Large intestine (tissue), 3 donors: ENCODE measurements at regions not wholly inside any gene's neighbourhood (a gene's known extent, or its start where the extent isn't known, plus 50 kb on each side); places are given as distances from the start of the nearest gene placed in this dataset.

Experiments
- DNase-seq, 2 donors: peaks; one replicate each; pipeline versions ENCODE4 v3.0.0 to v3.0.0-alpha.2; 2013
- H3K27ac ChIP-seq: one replicate; pipeline ENCODE4 v1.5.1; 2013; ENCODE audit warnings: low read length
- H3K27me3 ChIP-seq: 2 replicates; pipeline ENCODE4 v1.6.1; 2013; ENCODE audit warnings: low read length; ENCODE audit not compliant: control insufficient read depth, insufficient read depth
- H3K36me3 ChIP-seq: 2 replicates; pipeline ENCODE4 v1.6.1; 2013; ENCODE audit warnings: low read length; ENCODE audit not compliant: control insufficient read depth, insufficient read depth
- H3K4me1 ChIP-seq: one replicate; pipeline ENCODE4 v1.6.1; 2013; ENCODE audit warnings: low read length; ENCODE audit not compliant: control insufficient read depth, insufficient read depth
- H3K4me3 ChIP-seq: one replicate; pipeline ENCODE4 v1.5.1; 2013; ENCODE audit warnings: low read length
- H3K9me3 ChIP-seq: one replicate; pipeline ENCODE4 v1.6.1; 2013; ENCODE audit warnings: mild to moderate bottlenecking, low read depth, low read length, moderate library complexity; ENCODE audit not compliant: control insufficient read depth
- WGBS: methylation state at CpG from one replicate; pipeline ENCODE4 v1.1.5; 2013; ENCODE audit warnings: low lambda C conversion rate; ENCODE audit not compliant: insufficient coverage; 5-methylcytosine and 5-hydroxymethylcytosine counted together

DNA sequence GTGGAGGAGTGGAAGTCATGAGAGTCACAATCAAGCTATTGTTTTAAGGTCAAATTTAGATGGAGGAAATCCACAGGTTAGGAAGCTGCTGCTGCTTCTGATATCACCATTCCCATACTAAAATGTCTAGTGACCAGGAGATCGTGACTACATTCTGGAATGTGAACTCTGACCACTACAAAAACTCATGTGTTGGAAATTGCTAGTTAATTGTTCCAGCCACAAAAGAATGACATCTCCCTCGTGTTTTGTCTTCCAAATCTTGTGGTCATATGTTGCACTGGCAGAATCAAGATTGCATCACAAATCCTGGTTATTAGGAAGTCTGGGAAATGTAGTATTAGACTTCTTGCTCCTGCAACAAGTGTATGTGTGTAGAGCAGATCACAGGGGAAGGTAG is 441.9 kb downstream of the CD109 start:
- Histone ChIP-seq H3K27ac (no peak overlapping the region), H3K4me3 (no peak overlapping the region), H3K36me3 (no peaks in the 10 kb centered on the region), H3K4me1 (no peaks in the 10 kb centered on the region), H3K27me3 (no peaks in the 10 kb centered on the region), H3K9me3 (no peaks in the 10 kb centered on the region)
- peak in 1 of 2 donors; percentile 8 for DNase-seq
- WGBS = no CpG with 5 or more reads among the region's 2 CpGs

DNA sequence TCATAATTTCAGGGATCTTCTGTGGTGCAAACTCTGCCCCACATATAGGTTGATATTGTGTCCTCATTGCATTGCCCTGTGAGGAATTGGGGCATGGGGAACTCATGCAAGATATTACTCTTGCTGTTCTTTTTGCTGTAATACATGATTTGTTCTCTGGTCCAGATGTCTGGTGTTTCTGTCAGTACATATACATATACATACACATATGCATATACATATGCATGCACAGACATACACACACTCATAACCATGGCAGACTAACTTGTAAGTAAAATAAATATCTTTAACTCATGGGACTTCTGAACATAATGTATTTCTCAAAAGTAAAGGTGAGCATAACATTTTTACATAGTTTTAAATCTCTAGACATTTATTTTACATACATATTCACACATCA is 438.3 kb downstream of the CD109 start:
- H3K4me1 ChIP-seq = no peaks in the 10 kb centered on the region
- H3K9me3 ChIP-seq = no peaks in the 10 kb centered on the region
- no peaks in the 10 kb centered on the region for H3K27me3 ChIP-seq
- H3K36me3 ChIP-seq = no peaks in the 10 kb centered on the region
- no peak for DNase-seq
- no peak overlapping the region for H3K27ac ChIP-seq
- no peak overlapping the region for H3K4me3 ChIP-seq

DNA sequence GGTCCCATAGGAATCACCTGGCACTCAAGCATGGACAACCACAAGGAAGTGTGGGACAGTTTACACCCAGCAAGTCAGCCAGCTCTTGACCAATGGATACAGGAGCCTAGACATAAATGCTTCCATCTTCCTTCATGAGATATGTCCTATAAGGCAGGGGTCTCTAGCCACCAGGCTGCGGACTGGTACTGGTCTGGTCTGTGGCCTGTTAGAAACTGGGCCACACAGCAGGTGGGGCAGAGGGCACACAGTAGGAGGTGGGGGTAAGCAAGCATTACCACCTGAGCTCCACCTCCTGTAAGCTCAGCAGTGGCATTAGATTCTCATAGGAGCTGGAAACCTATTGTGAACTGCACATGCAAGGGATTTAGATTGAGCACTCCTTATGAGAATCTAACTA is 437.1 kb downstream of the CD109 start:
- Histone ChIP-seq H3K4me1 (no peaks in the 10 kb centered on the region), H3K36me3 (no peaks in the 10 kb centered on the region), H3K27me3 (no peaks in the 10 kb centered on the region), H3K4me3 (no peak overlapping the region), H3K9me3 (no peaks in the 10 kb centered on the region), H3K27ac (no peak overlapping the region)
- no peak for DNase-seq
- WGBS = no CpG with 5 or more reads among the region's 1 CpG

DNA sequence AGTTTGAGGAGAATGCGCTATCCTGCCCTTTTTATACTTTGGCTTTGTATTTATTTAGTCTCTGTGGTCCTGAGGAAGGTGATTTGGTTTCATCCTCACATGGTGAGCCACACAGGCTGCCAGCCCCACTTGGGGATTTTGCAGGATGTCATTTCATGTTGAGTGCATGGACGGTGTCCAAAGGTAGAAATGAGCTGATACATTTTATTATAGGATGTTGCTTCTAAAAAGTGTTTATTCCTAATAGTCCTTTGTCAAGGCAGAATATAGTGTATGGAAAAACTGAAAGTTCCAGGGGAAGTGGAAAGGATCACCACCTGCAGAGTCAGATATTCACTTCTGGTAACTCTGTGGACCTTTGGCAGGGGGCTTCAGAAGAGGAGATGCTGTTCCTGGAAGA is 434.6 kb downstream of the CD109 start:
- no peak overlapping the region for H3K4me3 ChIP-seq
- H3K27me3 ChIP-seq = no peaks in the 10 kb centered on the region
- H3K27ac ChIP-seq = no peak overlapping the region
- no peak for DNase-seq
- H3K9me3 ChIP-seq = no peaks in the 10 kb centered on the region
- WGBS = no CpG with 5 or more reads among the region's 2 CpGs
- no peaks in the 10 kb centered on the region for H3K36me3 ChIP-seq
- no peaks in the 10 kb centered on the region for H3K4me1 ChIP-seq

DNA sequence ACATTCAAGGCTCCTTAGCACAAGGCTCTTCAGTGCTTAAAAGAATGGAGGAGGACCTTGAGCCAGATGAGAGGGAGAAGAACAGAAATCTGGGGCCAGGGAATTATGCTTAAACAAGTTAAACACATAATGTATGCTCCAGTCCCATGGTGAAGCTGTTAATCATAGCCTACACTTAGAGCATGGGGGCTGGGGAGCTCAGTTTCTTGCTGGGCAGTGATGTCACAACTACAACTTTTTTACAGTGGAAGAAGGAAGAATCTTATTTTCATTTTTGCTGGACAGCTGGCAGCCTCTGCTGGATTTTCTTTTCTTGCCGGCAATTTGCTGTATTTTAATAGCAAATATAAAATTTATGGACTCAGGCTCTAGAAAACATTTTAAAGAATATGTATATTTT is 432.5 kb downstream of the CD109 start:
- Histone ChIP-seq H3K27ac (no peak overlapping the region), H3K36me3 (no peaks in the 10 kb centered on the region), H3K4me3 (no peak overlapping the region), H3K4me1 (no peaks in the 10 kb centered on the region), H3K27me3 (no peaks in the 10 kb centered on the region), H3K9me3 (no peaks in the 10 kb centered on the region)
- 83% methylated on average over 1 of the region's 1 CpG for WGBS
- DNase-seq = no peak

DNA sequence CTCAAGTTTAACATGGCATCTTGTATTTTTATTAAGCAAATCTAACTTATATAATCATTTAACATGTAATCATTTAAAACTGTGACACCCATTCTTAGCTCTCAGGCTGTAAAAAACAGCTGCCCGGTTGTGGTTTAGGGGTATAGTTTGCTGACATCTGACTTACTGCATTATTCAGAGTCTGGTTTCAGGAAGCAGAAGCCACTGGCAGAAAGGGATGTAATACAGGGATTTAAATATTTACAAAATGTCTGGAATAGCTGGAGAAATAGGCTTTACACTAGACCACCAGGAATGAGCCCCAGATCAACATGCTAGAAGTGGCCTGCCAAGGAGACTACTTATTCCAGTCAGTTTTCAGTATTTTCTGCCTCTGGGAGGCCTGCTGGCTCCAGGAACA is 421.1 kb downstream of the CD109 start:
- no peak overlapping the region for H3K4me3 ChIP-seq
- H3K9me3 ChIP-seq = no peaks in the 10 kb centered on the region
- H3K36me3 ChIP-seq = no peaks in the 10 kb centered on the region
- H3K27ac ChIP-seq = no peak overlapping the region
- WGBS = 100% methylated on average over 1 of the region's 1 CpG
- DNase-seq = peak in 1 of 2 donors; percentile 6
- no peaks in the 10 kb centered on the region for H3K4me1 ChIP-seq
- no peaks in the 10 kb centered on the region for H3K27me3 ChIP-seq

DNA sequence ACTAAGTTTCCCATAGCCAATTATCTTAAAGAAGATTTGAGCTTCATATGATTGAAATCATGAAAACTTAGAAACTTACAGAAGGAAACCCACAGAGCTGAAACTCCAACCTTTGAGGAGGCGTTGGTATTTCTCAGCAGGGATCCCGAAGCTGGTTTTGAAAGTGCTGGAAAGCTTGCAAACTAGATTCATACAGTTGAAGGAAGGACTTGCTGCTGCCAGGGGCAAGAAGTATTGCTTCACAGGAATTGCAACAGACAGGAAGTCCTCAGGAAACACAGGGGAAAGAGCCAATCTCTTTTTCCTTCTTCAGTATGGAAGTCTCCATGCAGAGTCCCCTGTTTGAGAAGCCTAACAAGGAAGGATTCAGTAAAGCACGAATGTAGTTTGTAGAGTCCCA is 419.7 kb downstream of the CD109 start:
- Histone ChIP-seq H3K36me3 (no peaks in the 10 kb centered on the region), H3K4me1 (no peaks in the 10 kb centered on the region), H3K27me3 (no peaks in the 10 kb centered on the region), H3K4me3 (no peak overlapping the region), H3K27ac (no peak overlapping the region), H3K9me3 (no peaks in the 10 kb centered on the region)
- 83% methylated on average over 1 of the region's 3 CpGs for WGBS
- DNase-seq = no peak

DNA sequence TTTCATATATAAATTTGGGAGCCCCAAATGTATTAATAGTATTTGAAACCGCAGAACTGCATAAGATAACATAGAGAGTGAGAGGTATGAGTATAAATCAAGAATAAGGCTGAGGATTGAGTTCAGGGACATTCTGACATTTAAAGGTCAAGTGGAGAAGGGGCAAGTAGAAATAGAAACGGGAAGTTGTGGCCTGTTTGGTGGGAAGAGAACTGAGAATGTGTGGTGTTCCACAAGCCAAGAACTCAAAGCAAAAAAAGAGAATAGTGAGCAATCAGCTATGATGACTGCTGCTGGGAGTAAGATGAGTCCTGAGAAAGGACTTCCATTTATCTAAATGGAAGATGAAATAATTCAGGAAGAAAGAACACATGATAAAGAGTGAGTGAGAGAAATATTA is 418.4 kb downstream of the CD109 start:
- no peaks in the 10 kb centered on the region for H3K36me3 ChIP-seq
- no peak overlapping the region for H3K4me3 ChIP-seq
- 86% methylated on average over 2 of the region's 2 CpGs for WGBS
- no peaks in the 10 kb centered on the region for H3K9me3 ChIP-seq
- no peaks in the 10 kb centered on the region for H3K4me1 ChIP-seq
- no peak for DNase-seq
- H3K27ac ChIP-seq = no peak overlapping the region
- no peaks in the 10 kb centered on the region for H3K27me3 ChIP-seq

DNA sequence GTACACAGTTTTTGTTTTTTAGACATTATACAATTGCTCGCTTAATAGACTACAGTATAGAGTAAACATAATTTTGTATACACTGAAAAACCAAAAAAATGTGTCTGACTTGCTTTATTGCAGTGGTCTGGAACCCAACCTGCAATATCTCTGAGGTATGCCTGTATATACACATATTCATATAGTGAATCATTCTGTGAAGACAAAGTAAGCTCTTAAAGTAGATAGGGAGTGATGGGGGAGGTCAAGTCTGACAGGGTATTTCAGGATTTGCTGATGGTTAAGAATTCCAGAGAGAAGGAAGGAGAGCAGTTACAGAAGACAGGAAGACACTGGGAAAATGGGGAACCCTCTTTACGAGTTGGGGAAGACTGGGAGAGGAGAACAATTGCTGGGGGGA is 417.9 kb downstream of the CD109 start:
- no peak overlapping the region for H3K4me3 ChIP-seq
- H3K27me3 ChIP-seq = no peaks in the 10 kb centered on the region
- 100% methylated on average over 1 of the region's 2 CpGs for WGBS
- H3K36me3 ChIP-seq = no peaks in the 10 kb centered on the region
- no peak for DNase-seq
- no peaks in the 10 kb centered on the region for H3K4me1 ChIP-seq
- H3K27ac ChIP-seq = no peak overlapping the region
- H3K9me3 ChIP-seq = no peaks in the 10 kb centered on the region

DNA sequence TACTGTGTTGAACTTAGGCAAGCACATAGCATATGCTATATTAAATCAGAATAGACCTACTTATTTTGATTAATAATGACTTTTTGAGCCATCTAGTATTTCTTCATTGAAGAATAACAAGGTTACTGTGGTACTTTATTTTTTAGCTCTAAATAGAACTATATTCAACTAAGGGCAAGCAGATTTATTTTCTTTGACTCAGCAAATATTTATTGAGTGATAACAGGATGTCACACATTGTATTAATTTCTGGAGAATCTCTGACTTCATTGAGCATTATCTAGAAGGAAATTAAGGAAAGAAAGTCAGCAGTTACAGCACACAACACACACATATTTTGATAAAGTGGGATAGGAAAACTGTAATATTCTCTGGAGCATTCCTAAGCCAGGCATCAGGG is 407.4 kb downstream of the CD109 start:
- no peak overlapping the region for H3K27ac ChIP-seq
- DNase-seq = no peak
- no peaks in the 10 kb centered on the region for H3K36me3 ChIP-seq
- H3K27me3 ChIP-seq = no peaks in the 10 kb centered on the region
- no peaks in the 10 kb centered on the region for H3K9me3 ChIP-seq
- no peaks in the 10 kb centered on the region for H3K4me1 ChIP-seq
- H3K4me3 ChIP-seq = no peak overlapping the region

DNA sequence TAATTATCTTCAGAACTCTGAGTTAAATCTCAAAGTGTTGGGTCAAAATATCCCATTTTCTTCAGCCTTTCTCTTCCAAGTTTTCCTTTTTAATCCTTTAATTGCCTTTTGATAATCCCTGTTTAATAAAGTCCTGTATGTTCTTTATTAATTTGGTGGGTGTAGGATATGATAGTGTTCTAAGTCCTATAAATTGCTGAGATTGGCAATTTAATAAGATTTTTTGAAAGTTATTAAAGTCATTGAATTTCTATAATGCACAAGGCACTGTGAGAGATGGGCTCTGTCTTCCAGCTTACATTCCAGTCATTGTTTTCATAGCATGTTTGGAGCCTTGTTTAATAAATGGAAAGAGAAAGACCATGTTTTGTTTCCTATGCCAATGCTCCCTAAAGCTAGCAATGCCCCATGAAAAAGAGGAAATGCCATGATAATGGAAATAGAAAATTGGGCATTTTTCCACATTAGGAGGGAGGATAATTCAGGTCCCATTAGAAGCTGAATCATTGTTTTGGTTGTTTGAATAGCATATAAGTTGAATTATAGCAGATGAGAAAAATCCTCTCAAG is 404.8 kb downstream of the CD109 start:
- Histone ChIP-seq H3K36me3 (no peaks in the 10 kb centered on the region), H3K9me3 (no peaks in the 10 kb centered on the region), H3K27ac (no peak overlapping the region), H3K4me3 (no peak overlapping the region), H3K27me3 (no peaks in the 10 kb centered on the region), H3K4me1 (no peaks in the 10 kb centered on the region)
- no peak for DNase-seq
